Karpas-422 (cell line): ENCODE measurements at regions not wholly inside any gene's neighbourhood (a gene's known extent, or its start where the extent isn't known, plus 50 kb on each side); places are given as distances from the start of the nearest gene placed in this dataset.

Source experiments
- DNase-seq: peaks from one replicate; pipeline ENCODE4 v3.0.0-alpha.2; 2015
- H2AFZ ChIP-seq: fragments of 200-600 bp; sonication (generic); 2 replicates; pipeline ENCODE4 v1.6.1; 2014; ENCODE audit warnings: antibody characterized with exemption, low read length, mixed read lengths
- H3K27ac ChIP-seq: fragments of 200-600 bp; sonication (generic); 2 replicates; pipeline ENCODE4 v1.5.1; 2014; ENCODE audit warnings: mild to moderate bottlenecking, low read length, moderate library complexity
- H3K27me3 ChIP-seq: fragments of 200-600 bp; sonication (generic); 2 replicates; pipeline ENCODE4 v1.6.1; 2014; ENCODE audit warnings: low read length, mixed read lengths
- H3K36me3 ChIP-seq: fragments of 200-600 bp; sonication (generic); 2 replicates; pipeline ENCODE4 v1.6.1; 2014; ENCODE audit warnings: low read length, mixed read lengths; ENCODE audit not compliant: insufficient read depth
- H3K4me1 ChIP-seq: fragments of 200-600 bp; sonication (generic); 2 replicates; pipeline ENCODE4 v1.6.1; 2014; ENCODE audit warnings: mild to moderate bottlenecking, low read length, mixed read lengths
- H3K4me2 ChIP-seq: fragments of 200-600 bp; sonication (generic); 2 replicates; pipeline ENCODE4 v1.6.1; 2014; ENCODE audit warnings: low read length, low read depth, mild to moderate bottlenecking; ENCODE audit not compliant: poor library complexity, severe bottlenecking
- H3K4me3 ChIP-seq: fragments of 200-600 bp; sonication (generic); 2 replicates; pipeline ENCODE4 v1.5.1; 2014; ENCODE audit warnings: mild to moderate bottlenecking, antibody characterized with exemption, low read length, mixed read lengths
- H3K79me2 ChIP-seq: fragments of 200-600 bp; sonication (generic); 2 replicates; pipeline ENCODE4 v1.6.1; 2014; ENCODE audit warnings: mild to moderate bottlenecking, low read length, mixed read lengths
- H3K9ac ChIP-seq: fragments of 200-600 bp; sonication (generic); 2 replicates; pipeline ENCODE4 v1.6.0; 2014; ENCODE audit warnings: low read length
- H3K9me2 ChIP-seq: fragments of 200-600 bp; sonication (generic), shearing (Covaris generic); replicated peaks from 2 replicates; pipeline ENCODE4 v1.6.0; 2014; ENCODE audit warnings: mild to moderate bottlenecking, low read length, moderate library complexity; ENCODE audit not compliant: insufficient read depth
- H3K9me3 ChIP-seq: fragments of 300-700, 200-600 bp; sonication (generic); 2 replicates; pipeline ENCODE4 v1.6.1; 2014; ENCODE audit warnings: low read length, mixed read lengths
- H4K20me1 ChIP-seq: fragments of 200-600 bp; sonication (generic); 2 replicates; pipeline ENCODE4 v1.6.1; 2014; ENCODE audit warnings: mild to moderate bottlenecking, antibody characterized with exemption, low read length, low read depth; ENCODE audit not compliant: insufficient read depth

GRCh38 chr18:2089396-2089795 is 481.9 kb downstream of the METTL4 start:
- Histone ChIP-seq H3K9ac (no peak overlapping the region), H3K27me3 (no peaks in the 10 kb centered on the region), H3K4me2 (no peak overlapping the region), H3K36me3 (no peaks in the 10 kb centered on the region), H2AFZ (no peak overlapping the region), H3K27ac (no peak overlapping the region), H3K4me3 (no peak overlapping the region), H4K20me1 (no peaks in the 10 kb centered on the region), H3K4me1 (no peaks in the 10 kb centered on the region), H3K9me3 (no peaks in the 10 kb centered on the region), H3K9me2 (no peaks in the 10 kb centered on the region), H3K79me2 (no peaks in the 10 kb centered on the region)
- no peak for DNase-seq

GRCh38 chr18:2091937-2092336 is 479.4 kb downstream of the METTL4 start:
- Histone ChIP-seq H3K9me3 (no peaks in the 10 kb centered on the region), H3K9ac (no peak overlapping the region), H3K36me3 (no peaks in the 10 kb centered on the region), H3K27me3 (no peaks in the 10 kb centered on the region), H2AFZ (no peak overlapping the region), H3K4me2 (no peak overlapping the region), H3K4me3 (no peak overlapping the region), H3K27ac (no peak overlapping the region), H3K9me2 (no peaks in the 10 kb centered on the region), H3K79me2 (no peaks in the 10 kb centered on the region), H4K20me1 (no peaks in the 10 kb centered on the region), H3K4me1 (no peaks in the 10 kb centered on the region)
- DNase-seq, result no peak

GRCh38 chr18:2096551-2096950 is 474.8 kb downstream of the METTL4 start:
- no peak overlapping the region for H3K4me3 ChIP-seq
- H2AFZ ChIP-seq, result no peak overlapping the region
- H3K9me3 ChIP-seq, result no peaks in the 10 kb centered on the region
- H3K27me3 ChIP-seq, result no peaks in the 10 kb centered on the region
- H3K4me1 ChIP-seq, result no peaks in the 10 kb centered on the region
- no peak overlapping the region for H3K27ac ChIP-seq
- H4K20me1 ChIP-seq, result no peaks in the 10 kb centered on the region
- no peaks in the 10 kb centered on the region for H3K79me2 ChIP-seq
- no peak overlapping the region for H3K9ac ChIP-seq
- H3K36me3 ChIP-seq, result no peaks in the 10 kb centered on the region
- DNase-seq, result no peak
- no peak overlapping the region for H3K4me2 ChIP-seq
- H3K9me2 ChIP-seq, result no peaks in the 10 kb centered on the region

DNA sequence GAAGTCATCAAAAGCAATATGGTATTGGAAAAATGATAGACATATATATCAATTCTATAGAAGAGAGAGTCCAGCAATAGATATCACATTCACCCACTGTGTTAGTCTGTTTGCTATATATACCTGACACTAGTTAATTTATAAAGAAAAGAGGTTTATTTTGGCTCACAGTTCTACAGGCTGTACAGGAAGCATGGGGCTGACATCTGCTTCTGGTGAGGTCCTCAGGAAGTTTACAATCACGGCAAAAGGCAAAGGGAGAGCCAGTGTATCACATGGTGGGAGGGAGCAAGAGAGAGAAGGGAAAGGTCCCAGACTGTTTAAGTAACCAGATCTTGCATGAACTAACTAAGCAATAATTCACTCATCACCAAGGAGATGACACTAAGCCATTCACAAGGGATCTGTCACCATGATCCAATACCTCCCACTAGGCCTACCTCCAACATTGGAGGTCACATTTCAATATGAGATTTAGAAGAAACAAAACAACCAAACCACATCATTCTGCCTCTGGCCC is 470.6 kb downstream of the METTL4 start:
- DNase-seq, result no peak
- Histone ChIP-seq H3K27me3 (no peaks in the 10 kb centered on the region), H3K9me3 (no peaks in the 10 kb centered on the region), H3K36me3 (no peaks in the 10 kb centered on the region), H4K20me1 (no peaks in the 10 kb centered on the region), H3K9me2 (no peaks in the 10 kb centered on the region), H3K79me2 (no peaks in the 10 kb centered on the region), H3K4me2 (no peak overlapping the region), H3K9ac (no peak overlapping the region), H3K4me3 (no peak overlapping the region), H3K27ac (no peak overlapping the region), H3K4me1 (peaks cover 2% of the 10 kb centered on the region; the same call in 1 of the 2 replicates), H2AFZ (no peak overlapping the region)

DNA sequence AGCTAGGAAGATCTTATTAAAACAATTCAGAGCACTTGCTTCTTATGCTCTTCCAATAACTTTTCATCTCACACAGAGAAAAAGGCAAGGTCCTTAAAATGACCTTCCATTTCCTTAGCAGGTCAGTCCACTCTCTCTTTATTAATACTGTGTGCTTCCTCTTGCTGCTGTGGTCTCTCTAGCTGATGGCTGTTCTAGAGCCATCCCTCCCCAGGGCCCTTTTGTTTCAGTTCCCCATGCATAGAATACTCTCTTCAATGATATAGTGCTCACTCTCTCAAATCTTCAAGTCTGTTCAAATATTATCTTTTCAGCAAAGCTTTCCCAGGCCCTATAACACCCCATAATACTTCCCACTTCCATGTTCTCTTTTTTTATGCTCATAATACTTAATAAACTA is 469.3 kb downstream of the METTL4 start:
- H3K9me3 ChIP-seq, result no peaks in the 10 kb centered on the region
- no peaks in the 10 kb centered on the region; the same call in 1 of the 2 replicates for H3K27me3 ChIP-seq
- H4K20me1 ChIP-seq, result no peaks in the 10 kb centered on the region
- DNase-seq, result peak; percentile 49
- H2AFZ ChIP-seq, result no peak overlapping the region
- no peak overlapping the region for H3K27ac ChIP-seq
- H3K9ac ChIP-seq, result no peak overlapping the region
- H3K79me2 ChIP-seq, result no peaks in the 10 kb centered on the region
- peaks cover 2% of the 10 kb centered on the region; the same call in 1 of the 2 replicates for H3K4me1 ChIP-seq
- no peaks in the 10 kb centered on the region for H3K9me2 ChIP-seq
- H3K4me2 ChIP-seq, result no peak overlapping the region
- H3K4me3 ChIP-seq, result no peak overlapping the region
- no peaks in the 10 kb centered on the region for H3K36me3 ChIP-seq

GRCh38 chr18:2103299-2103698 is 468.0 kb downstream of the METTL4 start:
- H3K4me2 ChIP-seq, result no peak overlapping the region
- no peak overlapping the region for H2AFZ ChIP-seq
- no peak overlapping the region for H3K4me3 ChIP-seq
- H3K4me1 ChIP-seq, result peaks cover 2% of the 10 kb centered on the region; the same call in 1 of the 2 replicates
- no peaks in the 10 kb centered on the region for H3K79me2 ChIP-seq
- no peaks in the 10 kb centered on the region for H3K9me2 ChIP-seq
- no peak overlapping the region for H3K9ac ChIP-seq
- no peak for DNase-seq
- H4K20me1 ChIP-seq, result no peaks in the 10 kb centered on the region
- H3K9me3 ChIP-seq, result no peaks in the 10 kb centered on the region
- H3K36me3 ChIP-seq, result no peaks in the 10 kb centered on the region
- H3K27ac ChIP-seq, result no peak overlapping the region
- H3K27me3 ChIP-seq, result no peaks in the 10 kb centered on the region; the same call in 1 of the 2 replicates

- peak; percentile 84 for DNase-seq
- Histone ChIP-seq H4K20me1 (no peaks in the 10 kb centered on the region), H3K27me3 (no peaks in the 10 kb centered on the region; the same call in 1 of the 2 replicates), H3K9ac (no peak overlapping the region), H3K4me2 (no peak overlapping the region), H3K9me3 (no peaks in the 10 kb centered on the region), H2AFZ (no peak overlapping the region), H3K79me2 (no peaks in the 10 kb centered on the region), H3K36me3 (no peaks in the 10 kb centered on the region), H3K9me2 (no peaks in the 10 kb centered on the region), H3K4me3 (no peak overlapping the region), H3K27ac (no peak overlapping the region), H3K4me1 (peaks cover 2% of the 10 kb centered on the region; the same call in 1 of the 2 replicates)
Measured at GRCh38 chr18:2104620-2105462, 466.5 kb downstream of the METTL4 start.

DNA sequence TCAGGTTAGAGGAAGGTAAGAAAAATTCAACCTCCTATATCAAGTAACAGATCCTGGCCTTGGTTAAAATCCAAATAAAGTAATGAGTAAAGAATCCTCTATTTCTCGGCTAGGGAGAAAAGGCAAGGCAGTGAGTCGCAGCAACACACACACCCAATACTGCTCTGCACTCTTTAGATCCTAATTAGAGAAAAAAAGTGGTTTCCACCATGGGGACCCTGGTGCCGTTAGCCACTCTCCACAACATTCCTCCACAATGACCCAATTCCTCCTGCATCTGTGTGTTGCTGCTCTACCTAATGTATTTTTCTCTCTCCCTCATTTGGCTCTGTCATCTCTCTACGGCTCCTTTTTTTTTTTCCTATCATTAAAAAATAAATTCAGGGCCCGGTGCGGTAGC is 462.7 kb downstream of the METTL4 start:
- no peak overlapping the region for H3K4me2 ChIP-seq
- H3K9me3 ChIP-seq, result no peaks in the 10 kb centered on the region
- H3K4me1 ChIP-seq, result no peaks in the 10 kb centered on the region
- H3K27ac ChIP-seq, result no peak overlapping the region
- H3K9me2 ChIP-seq, result no peaks in the 10 kb centered on the region
- H3K9ac ChIP-seq, result no peak overlapping the region
- no peaks in the 10 kb centered on the region; the same call in 1 of the 2 replicates for H3K27me3 ChIP-seq
- H3K79me2 ChIP-seq, result no peaks in the 10 kb centered on the region
- H2AFZ ChIP-seq, result no peak overlapping the region
- H3K4me3 ChIP-seq, result no peak overlapping the region
- no peaks in the 10 kb centered on the region for H4K20me1 ChIP-seq
- DNase-seq, result no peak
- no peaks in the 10 kb centered on the region for H3K36me3 ChIP-seq
